GM23248 (cell line): ENCODE measurements at regions not wholly inside any gene's neighbourhood (a gene's known extent, or its start where the extent isn't known, plus 50 kb on each side); places are given as distances from the start of the nearest gene placed in this dataset.

ENCODE experiments used
- EZH2 ChIP-seq: fragments of 200-600 bp; sonication (generic); IDR thresholded peaks from 2 replicates; pipeline ENCODE4 v1.6.1; 2018; ENCODE audit warnings: antibody characterized with exemption, mild to moderate bottlenecking; ENCODE audit not compliant: insufficient read depth, poor library complexity, severe bottlenecking
- EZH2phosphoT487 ChIP-seq: fragments of 200-600 bp; sonication (generic); IDR thresholded peaks from 2 replicates; pipeline ENCODE4 v1.6.1; 2018; ENCODE audit warnings: antibody characterized with exemption, moderate library complexity, mild to moderate bottlenecking, low read depth; ENCODE audit not compliant: insufficient read depth

- TF ChIP-seq EZH2 (no peak), EZH2phosphoT487 (no peak)
These were observed 53.5 kb upstream of the BMP6 start for GRCh38 chr6:7672066-7673062.
